ENCODE measurements at regions not wholly inside any gene's neighbourhood (a gene's known extent, or its start where the extent isn't known, plus 50 kb on each side); places are given as distances from the start of the nearest gene placed in this dataset.

DNA sequence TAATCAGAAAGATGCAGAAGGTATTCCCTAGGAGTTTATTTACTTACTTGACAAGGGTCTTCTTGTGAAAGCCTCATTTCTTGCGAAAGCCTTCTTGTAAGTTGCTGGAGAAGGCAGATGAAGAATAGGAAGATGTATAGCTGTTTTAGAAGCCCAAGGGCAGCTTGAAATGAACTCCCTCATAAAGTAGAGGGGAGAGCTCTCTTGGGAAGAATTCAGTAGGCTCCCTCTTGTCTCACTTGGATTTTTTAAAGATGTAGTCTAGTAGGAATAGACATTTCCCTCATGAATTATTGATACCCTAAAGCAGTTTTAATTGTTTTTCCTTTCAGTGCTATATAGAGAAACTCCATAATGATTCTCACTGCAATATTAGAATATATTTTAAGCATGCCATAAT, 639.2 kb upstream of the CXADR start:
- DNase-seq (no peak), ATAC-seq (replicated peaks in 1 of 4) (no peak)
- Mint-ChIP-seq H3K27ac (no peak overlapping the region), H3K4me3 (no peak overlapping the region), H3K9me3 (peaks cover 3 to 14% (median 10%) of the 10 kb centered on the region in 3 donors), H3K36me3 (no peaks in the 10 kb centered on the region), H3K27me3 (no peaks in the 10 kb centered on the region), H3K4me1 (no peaks in the 10 kb centered on the region)
- CTCF ChIA-PET = no interaction called here
- no peak overlapping the region for H3K27ac ChIP-seq (ENCODE audit: low read length)
- WGBS (ENCODE audit: insufficient coverage) = no CpG with 5 or more reads among the region's 1 CpG
- no peaks in the 10 kb centered on the region for H3K36me3 ChIP-seq (ENCODE audit: control insufficient read depth in 2 of 2, extremely low read depth in 1 of 2, insufficient read depth in 1 of 2, low read length in 1 of 2)
- no peak overlapping the region for H3K4me3 ChIP-seq (ENCODE audit: control insufficient read depth in 1 of 2, extremely low read depth in 1 of 2, low read length in 1 of 2)
- H3K27me3 ChIP-seq (replicated peaks in 1 of 2; ENCODE audit: control insufficient read depth in 2 of 2, extremely low read depth in 1 of 2, insufficient read depth in 2 of 2, low read length in 1 of 2) = no peaks in the 10 kb centered on the region
- POLR2A ChIA-PET = no interaction called here
- no peaks in the 10 kb centered on the region for H3K9me3 ChIP-seq
- H3K4me1 ChIP-seq (ENCODE audit: control insufficient read depth in 1 of 2, extremely low read depth in 1 of 2, insufficient read depth in 2 of 2, low read length in 2 of 2) = no peaks in the 10 kb centered on the region

DNA sequence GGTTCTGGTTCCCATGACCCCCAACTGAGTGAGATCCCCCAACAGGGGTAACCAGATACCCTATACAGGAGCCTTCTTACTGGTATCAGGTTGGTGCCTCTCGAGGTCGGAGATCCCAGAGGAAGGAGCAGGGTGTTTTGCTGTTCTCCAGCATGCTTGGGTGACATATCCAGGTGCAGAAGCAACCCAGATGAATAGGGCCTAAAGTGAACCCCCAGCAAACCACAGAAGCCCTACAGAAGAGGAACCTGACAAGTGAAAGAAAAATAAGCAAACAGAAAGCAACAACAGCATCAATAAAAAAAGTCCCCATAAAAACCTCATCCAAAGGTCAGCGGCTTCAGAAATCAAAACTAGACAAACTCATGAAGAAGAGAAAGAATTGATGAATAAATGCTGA, 633.4 kb upstream of the CXADR start:
- Histone ChIP-seq H3K36me3 (ENCODE audit: control insufficient read depth in 2 of 2, extremely low read depth in 1 of 2, insufficient read depth in 1 of 2, low read length in 1 of 2) (no peaks in the 10 kb centered on the region), H3K4me1 (ENCODE audit: control insufficient read depth in 1 of 2, extremely low read depth in 1 of 2, insufficient read depth in 2 of 2, low read length in 2 of 2) (no peaks in the 10 kb centered on the region), H3K9me3 (no peaks in the 10 kb centered on the region), H3K4me3 (ENCODE audit: control insufficient read depth in 1 of 2, extremely low read depth in 1 of 2, low read length in 1 of 2) (no peak overlapping the region), H3K27ac (ENCODE audit: low read length) (no peak overlapping the region), H3K27me3 (replicated peaks in 1 of 2; ENCODE audit: control insufficient read depth in 2 of 2, extremely low read depth in 1 of 2, insufficient read depth in 2 of 2, low read length in 1 of 2) (no peaks in the 10 kb centered on the region)
- no peaks in the 10 kb centered on the region for H3K36me3 Mint-ChIP-seq
- no CpG with 5 or more reads among the region's 3 CpGs for WGBS (ENCODE audit: insufficient coverage)
- H3K27me3 Mint-ChIP-seq = no peaks in the 10 kb centered on the region
- peaks cover 25 to 37% (median 29%) of the 10 kb centered on the region in 3 donors for H3K9me3 Mint-ChIP-seq
- DNase-seq = no peak
- CTCF ChIA-PET = interaction anchor here in 1 of 2 donors (0.6 kb wide), 1 partner anchor 1512 kb away, joined by 4 read pairs; no protein-coding TSS in a partner anchor
- no peak overlapping the region for H3K27ac Mint-ChIP-seq
- POLR2A ChIA-PET = no interaction called here
- H3K4me1 Mint-ChIP-seq = no peaks in the 10 kb centered on the region
- H3K4me3 Mint-ChIP-seq = no peak overlapping the region
- no peak for ATAC-seq (replicated peaks in 1 of 4)

DNA sequence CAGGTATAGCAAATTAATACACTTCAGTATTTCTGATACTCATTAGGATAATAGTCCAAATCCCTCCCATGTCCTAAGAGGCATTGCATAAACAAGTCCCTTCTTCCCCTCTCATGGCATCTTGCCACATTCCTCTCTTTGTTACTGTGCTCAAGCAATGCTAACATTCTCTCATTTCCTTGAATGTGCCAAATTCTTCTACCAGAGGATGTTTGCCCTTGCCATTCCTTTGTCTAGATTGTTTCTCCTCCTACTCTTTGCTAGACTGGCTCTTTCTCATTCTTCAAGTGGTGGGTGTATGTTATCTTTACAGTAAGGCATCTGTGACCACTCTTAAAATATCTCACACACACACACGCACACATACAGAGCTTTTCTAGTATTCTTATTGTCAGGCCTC, 621.0 kb upstream of the CXADR start:
- Histone ChIP-seq H3K27me3 (replicated peaks in 1 of 2; ENCODE audit: control insufficient read depth in 2 of 2, extremely low read depth in 1 of 2, insufficient read depth in 2 of 2, low read length in 1 of 2) (no peaks in the 10 kb centered on the region), H3K27ac (ENCODE audit: low read length) (no peak overlapping the region), H3K9me3 (no peaks in the 10 kb centered on the region), H3K36me3 (ENCODE audit: control insufficient read depth in 2 of 2, extremely low read depth in 1 of 2, insufficient read depth in 1 of 2, low read length in 1 of 2) (no peaks in the 10 kb centered on the region), H3K4me1 (ENCODE audit: control insufficient read depth in 1 of 2, extremely low read depth in 1 of 2, insufficient read depth in 2 of 2, low read length in 2 of 2) (no peaks in the 10 kb centered on the region), H3K4me3 (ENCODE audit: control insufficient read depth in 1 of 2, extremely low read depth in 1 of 2, low read length in 1 of 2) (no peak overlapping the region)
- no peak for DNase-seq
- no peaks in the 10 kb centered on the region for H3K36me3 Mint-ChIP-seq
- H3K4me3 Mint-ChIP-seq = no peak overlapping the region
- CTCF ChIA-PET = no interaction called here
- no peak overlapping the region for H3K27ac Mint-ChIP-seq
- peaks cover 2 to 22% (median 12%) of the 10 kb centered on the region in 3 donors for H3K9me3 Mint-ChIP-seq
- no peaks in the 10 kb centered on the region for H3K27me3 Mint-ChIP-seq
- no CpG with 5 or more reads among the region's 1 CpG for whole genome bisulfite sequencing (ENCODE audit: insufficient coverage)
- H3K4me1 Mint-ChIP-seq = no peaks in the 10 kb centered on the region
- ATAC-seq (replicated peaks in 1 of 4) = no peak
- POLR2A ChIA-PET = no interaction called here

DNA sequence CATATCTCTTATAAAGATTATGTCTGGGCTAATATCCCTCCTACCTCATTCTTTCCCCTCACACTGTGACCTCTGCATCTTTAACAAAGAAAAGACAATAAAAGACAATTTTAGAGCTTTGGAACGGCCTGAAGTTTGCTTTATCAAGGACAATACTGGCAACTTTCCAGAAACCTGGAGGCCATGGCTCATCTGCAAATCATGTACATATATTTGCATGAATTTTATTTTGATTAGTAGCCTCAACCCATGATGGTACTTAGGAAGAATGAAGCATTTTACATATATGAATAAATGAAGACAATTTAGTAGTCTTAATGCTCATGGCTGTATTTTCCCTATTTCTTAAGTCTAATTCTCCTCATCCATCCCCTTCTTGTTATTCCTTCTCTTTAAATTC, 612.2 kb upstream of the CXADR start:
- POLR2A ChIA-PET = no interaction called here
- Histone ChIP-seq H3K9me3 (no peaks in the 10 kb centered on the region), H3K27ac (ENCODE audit: low read length) (no peak overlapping the region), H3K4me3 (ENCODE audit: control insufficient read depth in 1 of 2, extremely low read depth in 1 of 2, low read length in 1 of 2) (no peak overlapping the region), H3K4me1 (ENCODE audit: control insufficient read depth in 1 of 2, extremely low read depth in 1 of 2, insufficient read depth in 2 of 2, low read length in 2 of 2) (no peaks in the 10 kb centered on the region), H3K27me3 (replicated peaks in 1 of 2; ENCODE audit: control insufficient read depth in 2 of 2, extremely low read depth in 1 of 2, insufficient read depth in 2 of 2, low read length in 1 of 2) (no peaks in the 10 kb centered on the region), H3K36me3 (ENCODE audit: control insufficient read depth in 2 of 2, extremely low read depth in 1 of 2, insufficient read depth in 1 of 2, low read length in 1 of 2) (no peaks in the 10 kb centered on the region)
- Mint-ChIP-seq H3K27ac (no peak overlapping the region), H3K27me3 (no peaks in the 10 kb centered on the region), H3K36me3 (no peaks in the 10 kb centered on the region), H3K4me3 (no peak overlapping the region), H3K4me1 (no peaks in the 10 kb centered on the region), H3K9me3 (peaks cover 8 to 15% (median 13%) of the 10 kb centered on the region in 3 donors)
- ATAC-seq (replicated peaks in 1 of 4) (no peak), DNase-seq (no peak)
- WGBS (ENCODE audit: insufficient coverage) = 50% methylated on average over 1 of the region's 1 CpG
- CTCF ChIA-PET = no interaction called here

DNA sequence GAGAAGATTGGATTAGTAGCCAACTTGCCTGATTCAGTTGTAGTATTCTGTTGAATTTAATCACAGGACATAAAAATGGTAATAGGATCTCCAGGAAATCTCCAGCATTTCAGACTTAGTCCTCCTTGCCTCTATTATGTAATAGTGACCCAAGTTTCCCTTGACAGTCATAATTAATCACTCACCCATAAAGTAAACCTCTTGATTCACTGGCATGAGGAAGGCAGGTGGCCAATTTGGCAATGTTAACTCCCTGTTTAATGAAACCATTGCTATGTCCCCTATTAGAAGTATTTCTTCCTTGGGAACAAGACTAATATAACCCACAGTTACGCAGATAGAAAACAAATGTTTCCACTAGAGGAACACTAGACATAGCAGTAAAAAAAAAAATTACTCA, 604.8 kb upstream of the CXADR start:
- ATAC-seq (replicated peaks in 1 of 4) = no peak
- H3K36me3 Mint-ChIP-seq = no peaks in the 10 kb centered on the region
- H3K4me3 ChIP-seq (ENCODE audit: control insufficient read depth in 1 of 2, extremely low read depth in 1 of 2, low read length in 1 of 2) = no peak overlapping the region
- DNase-seq = no peak
- ChIA-PET CTCF (no interaction called here), POLR2A (no interaction called here)
- H3K9me3 Mint-ChIP-seq = peaks cover 4 to 17% (median 15%) of the 10 kb centered on the region in 3 donors
- no peak overlapping the region for H3K27ac Mint-ChIP-seq
- H3K4me1 Mint-ChIP-seq = no peaks in the 10 kb centered on the region
- no CpG with 5 or more reads among the region's 1 CpG for WGBS (ENCODE audit: insufficient coverage)
- H3K27me3 Mint-ChIP-seq = no peaks in the 10 kb centered on the region
- H3K27ac ChIP-seq (ENCODE audit: low read length) = no peak overlapping the region
- no peaks in the 10 kb centered on the region for H3K4me1 ChIP-seq (ENCODE audit: control insufficient read depth in 1 of 2, extremely low read depth in 1 of 2, insufficient read depth in 2 of 2, low read length in 2 of 2)
- no peaks in the 10 kb centered on the region for H3K27me3 ChIP-seq (replicated peaks in 1 of 2; ENCODE audit: control insufficient read depth in 2 of 2, extremely low read depth in 1 of 2, insufficient read depth in 2 of 2, low read length in 1 of 2)
- no peaks in the 10 kb centered on the region for H3K36me3 ChIP-seq (ENCODE audit: control insufficient read depth in 2 of 2, extremely low read depth in 1 of 2, insufficient read depth in 1 of 2, low read length in 1 of 2)
- no peak overlapping the region for H3K4me3 Mint-ChIP-seq
- H3K9me3 ChIP-seq = no peaks in the 10 kb centered on the region

DNA sequence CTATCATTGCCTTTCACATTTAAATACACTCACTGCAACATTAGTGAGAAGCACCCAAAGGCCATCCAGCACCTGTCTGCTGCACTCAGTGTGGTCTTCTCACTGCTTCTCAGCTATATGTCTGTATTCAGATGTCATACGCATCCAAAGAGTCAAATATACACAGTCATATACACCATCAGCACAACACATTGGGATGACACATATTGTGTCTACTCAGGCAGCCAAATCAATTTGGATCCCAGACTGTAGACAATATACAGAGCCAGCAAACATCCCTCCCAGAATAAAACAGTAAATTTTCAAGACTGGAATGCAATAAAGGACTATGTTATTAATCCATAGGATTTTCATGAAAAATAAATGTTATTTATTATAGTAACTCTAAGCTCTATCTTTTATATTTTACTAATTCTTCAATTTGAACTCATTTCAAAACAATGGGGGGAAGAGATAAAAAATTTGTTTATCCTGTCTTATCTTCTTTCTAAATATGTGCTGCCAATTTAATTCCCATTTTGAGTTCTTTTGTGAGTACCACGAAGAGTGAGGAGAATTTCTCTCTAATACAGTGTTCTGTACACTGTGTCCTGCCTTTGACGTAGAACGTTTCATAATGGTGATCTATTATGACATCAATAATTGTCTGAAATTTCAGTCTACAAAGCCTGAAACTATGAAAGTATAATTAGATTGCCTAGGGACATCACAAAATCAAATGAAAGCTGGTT, 602.2 kb upstream of the CXADR start:
- Histone ChIP-seq H3K36me3 (ENCODE audit: control insufficient read depth in 2 of 2, extremely low read depth in 1 of 2, insufficient read depth in 1 of 2, low read length in 1 of 2) (no peaks in the 10 kb centered on the region), H3K27me3 (replicated peaks in 1 of 2; ENCODE audit: control insufficient read depth in 2 of 2, extremely low read depth in 1 of 2, insufficient read depth in 2 of 2, low read length in 1 of 2) (no peaks in the 10 kb centered on the region), H3K27ac (ENCODE audit: low read length) (no peak overlapping the region), H3K4me3 (ENCODE audit: control insufficient read depth in 1 of 2, extremely low read depth in 1 of 2, low read length in 1 of 2) (no peak overlapping the region), H3K4me1 (ENCODE audit: control insufficient read depth in 1 of 2, extremely low read depth in 1 of 2, insufficient read depth in 2 of 2, low read length in 2 of 2) (no peaks in the 10 kb centered on the region), H3K9me3 (no peaks in the 10 kb centered on the region)
- ATAC-seq (replicated peaks in 1 of 4) (no peak), DNase-seq (no peak)
- POLR2A ChIA-PET = interaction anchor here in 1 of 2 donors (0.6 kb wide), 1 partner anchor 24 kb away, joined by 3 read pairs; no protein-coding TSS in a partner anchor
- CTCF ChIA-PET = no interaction called here
- H3K9me3 Mint-ChIP-seq = peaks cover 10 to 11% (median 10%) of the 10 kb centered on the region in 3 donors
- WGBS (ENCODE audit: insufficient coverage) = no CpG with 5 or more reads among the region's 4 CpGs
- H3K27me3 Mint-ChIP-seq = no peaks in the 10 kb centered on the region
- no peak overlapping the region for H3K27ac Mint-ChIP-seq
- no peaks in the 10 kb centered on the region for H3K4me1 Mint-ChIP-seq
- no peak overlapping the region for H3K4me3 Mint-ChIP-seq
- no peaks in the 10 kb centered on the region for H3K36me3 Mint-ChIP-seq

DNA sequence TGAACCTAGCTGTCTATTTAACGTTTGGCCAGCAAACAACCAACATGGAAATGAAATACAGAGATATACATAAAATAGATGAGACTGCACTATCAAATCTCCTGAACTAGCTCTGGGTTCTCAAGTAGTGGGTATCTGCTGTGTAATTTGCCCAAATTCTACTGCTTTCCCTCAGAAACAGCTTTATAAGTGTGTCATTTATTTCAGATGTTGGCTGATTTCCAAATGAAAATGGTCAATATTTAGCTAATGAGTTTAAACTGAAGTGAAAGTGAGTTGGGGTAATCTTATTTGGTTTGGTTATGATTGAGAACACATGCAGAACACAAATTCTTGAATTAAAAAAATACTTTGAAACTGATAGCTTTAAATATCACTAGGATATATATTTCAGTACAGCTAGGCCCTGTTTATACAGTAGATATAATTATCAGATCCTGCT, 601.7 kb upstream of the CXADR start:
- Histone ChIP-seq H3K27me3 (replicated peaks in 1 of 2; ENCODE audit: control insufficient read depth in 2 of 2, extremely low read depth in 1 of 2, insufficient read depth in 2 of 2, low read length in 1 of 2) (no peaks in the 10 kb centered on the region), H3K9me3 (no peaks in the 10 kb centered on the region), H3K4me1 (ENCODE audit: control insufficient read depth in 1 of 2, extremely low read depth in 1 of 2, insufficient read depth in 2 of 2, low read length in 2 of 2) (no peaks in the 10 kb centered on the region), H3K27ac (ENCODE audit: low read length) (no peak overlapping the region), H3K36me3 (ENCODE audit: control insufficient read depth in 2 of 2, extremely low read depth in 1 of 2, insufficient read depth in 1 of 2, low read length in 1 of 2) (no peaks in the 10 kb centered on the region), H3K4me3 (ENCODE audit: control insufficient read depth in 1 of 2, extremely low read depth in 1 of 2, low read length in 1 of 2) (no peak overlapping the region)
- Mint-ChIP-seq H3K4me1 (no peaks in the 10 kb centered on the region), H3K9me3 (peaks cover 10 to 14% (median 13%) of the 10 kb centered on the region in 3 donors), H3K27me3 (no peaks in the 10 kb centered on the region), H3K36me3 (no peaks in the 10 kb centered on the region), H3K27ac (no peak overlapping the region), H3K4me3 (no peak overlapping the region)
- ChIA-PET POLR2A (no interaction called here), CTCF (no interaction called here)
- ATAC-seq (replicated peaks in 1 of 4) (no peak), DNase-seq (no peak)
- WGBS (ENCODE audit: insufficient coverage) = no CpG with 5 or more reads among the region's 1 CpG

Measured in T-cell (primary cell).